GM19023 (cell line): ENCODE measurements at regions not wholly inside any gene's neighbourhood (a gene's known extent, or its start where the extent isn't known, plus 50 kb on each side); places are given as distances from the start of the nearest gene placed in this dataset.
"Not testable (repeated sequence)": the region's sequence is repeated elsewhere in the genome, so short reads cannot be mapped to it uniquely, and the experiment has no call there.

Experiments used
- ATAC-seq: cut with Tn5 transposase; IDR thresholded peaks from one replicate; pipeline ENCODE4 v1.9.1; 2021; ENCODE audit warnings: mild to moderate bottlenecking, moderate library complexity; ENCODE audit not compliant: unreplicated experiment

DNA sequence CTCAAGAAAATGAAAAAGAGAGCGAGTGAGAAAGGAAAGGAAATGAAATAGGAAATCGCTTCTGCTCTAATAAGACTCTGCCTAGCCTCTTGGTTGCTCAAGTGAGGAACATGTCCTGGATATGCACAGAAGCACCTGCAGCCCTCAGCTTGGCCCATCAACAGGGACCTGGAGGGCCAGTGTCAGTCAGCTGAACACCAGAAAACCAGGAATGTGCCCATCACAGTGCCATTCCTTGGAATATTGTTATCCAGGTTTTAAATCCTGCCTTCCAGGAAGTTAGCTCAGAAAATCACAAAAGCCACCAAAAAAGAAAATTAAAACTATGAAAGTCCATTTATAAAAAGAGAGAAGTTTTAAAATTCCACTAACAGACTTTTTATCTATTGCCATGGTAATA is 173.4 kb upstream of the TPM1 start:
- ATAC-seq = no peak

DNA sequence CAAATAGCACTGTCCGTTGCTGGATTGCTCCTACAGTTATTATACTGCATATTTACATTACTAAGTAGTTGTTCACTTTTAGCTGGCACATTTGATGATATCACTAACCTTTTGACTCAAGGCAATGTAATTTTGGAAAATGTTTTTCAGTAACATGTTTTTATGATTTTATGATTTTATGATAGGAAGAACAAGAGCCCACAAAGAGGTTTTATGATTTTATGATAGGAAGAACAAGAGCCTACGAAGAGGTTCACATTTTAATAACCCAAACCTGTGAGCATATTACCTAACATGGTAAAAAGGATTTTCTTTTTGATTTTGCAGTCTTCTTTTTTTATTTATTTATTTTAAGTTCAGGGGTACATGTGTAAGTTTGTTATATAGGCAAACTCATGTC is 172.3 kb upstream of the TPM1 start:
- ATAC-seq = no peak

DNA sequence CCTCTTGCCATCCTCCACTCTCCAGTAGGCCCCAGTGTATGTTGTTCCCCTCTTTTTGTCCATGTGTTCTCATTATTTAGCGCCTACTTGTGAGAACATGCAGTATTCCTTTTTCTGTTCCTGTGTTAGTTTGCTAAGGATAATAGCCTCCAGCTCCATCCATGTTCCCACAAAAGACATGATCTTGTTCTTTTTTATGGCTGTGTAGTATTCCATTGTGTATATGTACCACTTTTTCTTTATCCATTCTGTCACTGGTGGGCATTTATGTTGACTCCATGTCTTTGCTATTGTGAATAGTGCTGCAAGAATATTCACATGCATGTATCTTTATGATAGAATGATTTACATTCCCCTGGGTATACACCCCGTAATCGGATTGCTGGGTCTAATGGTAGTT is 171.8 kb upstream of the TPM1 start:
- ATAC-seq = not testable (repeated sequence)

DNA sequence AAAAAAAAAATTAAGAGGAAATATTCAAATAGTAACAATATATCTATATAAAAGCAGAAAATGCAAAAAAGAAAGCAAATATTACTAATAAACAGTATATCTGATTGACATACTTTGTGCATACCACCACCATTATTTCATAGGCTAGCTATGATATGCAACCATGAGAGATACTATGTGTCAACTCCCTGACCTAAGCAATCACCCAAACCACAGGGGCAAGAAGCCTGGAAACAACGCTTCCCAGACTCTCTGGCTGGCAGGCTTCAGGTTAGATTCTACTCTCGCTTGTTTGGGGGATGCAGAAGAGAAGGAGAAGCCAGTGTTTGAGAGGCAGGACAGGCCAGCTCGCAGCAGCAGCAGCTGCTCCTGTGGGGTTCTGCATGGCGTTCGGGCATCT is 169.3 kb upstream of the TPM1 start:
- ATAC-seq = no peak

DNA sequence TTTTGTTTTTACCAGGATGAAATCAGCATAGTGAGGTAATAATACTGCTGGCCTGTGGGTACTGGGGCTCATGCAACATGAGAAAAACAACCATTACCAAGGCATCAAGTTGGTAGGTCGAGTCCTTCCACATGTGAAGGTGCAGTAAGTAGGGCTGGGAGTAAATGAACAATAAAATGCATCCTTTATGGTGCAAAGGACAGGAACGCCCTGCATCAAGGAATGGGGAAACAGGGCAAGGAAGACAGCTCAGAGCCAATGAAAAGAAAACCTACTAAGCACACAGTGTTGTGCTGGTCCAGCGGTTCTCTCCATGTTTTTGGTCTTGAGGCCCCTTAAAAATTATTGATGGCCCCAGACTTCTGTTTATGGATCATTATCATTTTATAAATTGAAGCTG is 168.5 kb upstream of the TPM1 start:
- no peak for ATAC-seq

DNA sequence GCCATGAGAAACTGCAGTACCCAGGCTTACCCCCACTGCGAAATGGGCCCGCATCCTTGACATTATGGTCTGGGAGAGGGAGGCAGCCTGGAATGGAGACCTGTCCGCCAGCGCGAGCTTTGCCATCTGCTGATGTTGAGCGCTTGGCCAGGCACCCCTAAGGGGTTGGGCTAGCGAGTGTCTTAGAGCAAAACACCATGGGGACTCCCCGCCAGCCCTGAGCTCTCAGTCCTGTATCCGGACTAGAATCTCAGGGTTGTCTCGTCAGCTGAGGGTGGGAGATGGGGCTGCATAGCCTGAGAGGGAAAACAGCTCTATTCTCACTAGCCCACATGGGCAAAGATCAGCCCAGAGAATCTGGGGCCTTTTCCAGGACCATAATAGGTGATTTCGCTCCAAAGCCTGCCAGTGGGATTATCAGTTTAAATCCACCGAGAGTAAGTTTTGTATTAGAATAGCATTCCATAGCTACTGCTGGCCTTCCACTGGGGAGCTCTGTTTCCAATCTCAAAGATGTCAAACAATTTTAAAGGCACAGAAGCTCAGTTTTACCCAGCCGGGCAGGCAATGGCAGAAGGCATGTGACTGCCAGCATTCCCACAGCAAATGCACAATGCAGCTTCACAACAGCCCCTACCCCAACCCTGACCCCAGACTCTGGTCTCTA is 167.5 kb upstream of the TPM1 start:
- ATAC-seq = no peak

DNA sequence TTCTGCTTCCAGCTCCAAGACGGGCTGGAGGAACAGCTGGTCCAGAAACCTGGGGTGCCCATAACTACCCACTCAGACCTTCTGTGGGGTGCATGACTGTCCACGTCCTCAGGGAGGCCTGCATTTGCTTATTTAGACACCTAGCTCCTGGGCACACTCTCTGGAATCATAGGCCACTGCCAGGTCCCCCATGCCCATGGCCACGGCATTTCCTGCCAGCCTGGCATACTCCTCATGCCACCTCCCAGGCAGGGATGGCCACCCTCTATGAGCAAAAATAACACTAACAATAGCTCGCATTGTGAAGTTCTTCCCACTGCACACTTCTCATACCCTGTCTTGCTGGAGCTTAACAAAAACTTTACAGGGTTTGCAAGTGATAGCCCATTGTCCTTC is 166.9 kb upstream of the TPM1 start:
- ATAC-seq = no peak

DNA sequence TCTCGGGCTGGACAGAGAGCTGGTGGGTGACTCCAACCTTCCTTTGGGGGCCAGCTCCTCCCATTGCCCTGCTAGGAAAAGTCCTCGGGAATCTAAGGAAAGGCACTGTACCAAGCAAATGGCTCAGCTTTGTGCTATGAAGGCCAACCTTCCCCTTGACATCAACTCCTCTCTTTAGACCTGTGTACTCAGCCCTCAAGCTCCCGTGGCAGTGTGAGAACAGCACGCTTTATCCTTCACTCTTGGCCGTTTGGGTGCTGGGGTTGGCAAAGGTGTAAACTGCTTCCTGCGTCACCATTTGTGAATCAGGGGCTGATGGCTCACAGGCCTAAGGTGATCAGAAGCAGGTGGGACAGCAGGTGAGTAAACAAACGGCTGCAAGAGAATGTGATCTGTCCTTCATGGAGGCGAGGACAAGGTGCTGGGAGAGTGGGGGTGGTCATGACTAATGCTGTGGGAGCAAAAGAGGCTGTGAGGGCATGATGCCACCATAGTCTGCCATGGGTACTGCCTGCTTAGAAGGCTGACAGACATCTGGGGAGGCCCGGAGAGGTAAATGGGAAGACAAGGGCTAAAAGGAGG is 165.2 kb upstream of the TPM1 start:
- no peak for ATAC-seq

DNA sequence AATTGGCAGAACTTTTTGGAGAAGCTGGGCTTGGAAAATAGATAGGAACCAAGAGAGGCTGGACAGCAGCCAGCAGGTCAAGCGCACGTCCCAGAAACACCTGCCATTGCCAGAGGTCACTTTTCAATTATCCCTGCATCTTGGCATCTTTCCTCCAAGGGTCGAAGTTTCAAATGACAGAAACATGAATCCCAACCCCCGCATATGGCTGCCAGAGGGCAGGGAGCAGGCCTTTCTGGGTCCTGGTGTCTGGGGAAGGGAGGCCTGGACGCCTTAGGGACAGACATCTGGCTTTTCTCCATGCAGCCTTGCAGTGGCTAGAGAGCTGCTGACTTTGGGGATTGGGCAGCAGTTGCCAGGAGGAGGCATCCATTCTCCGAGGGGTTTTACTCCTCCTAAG is 164.5 kb upstream of the TPM1 start:
- ATAC-seq = no peak

DNA sequence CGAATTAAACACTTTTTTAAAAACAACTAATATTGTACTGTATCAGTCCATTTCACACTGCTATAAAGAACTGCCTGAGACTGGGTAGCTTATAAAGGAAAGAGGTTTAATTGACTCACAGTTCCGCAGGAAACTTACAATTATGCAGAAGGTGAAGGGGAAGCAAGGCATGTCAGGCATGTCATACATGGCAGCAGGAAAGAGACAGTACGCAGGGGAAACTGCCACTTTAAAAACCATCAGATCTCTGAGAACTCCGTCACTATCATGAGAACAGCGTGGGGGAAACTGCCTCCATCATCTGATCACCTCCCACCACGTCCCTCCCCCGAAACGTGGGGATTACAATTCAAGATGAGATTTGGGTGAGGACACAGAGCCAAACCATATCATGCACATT is 162.8 kb upstream of the TPM1 start:
- no peak for ATAC-seq

DNA sequence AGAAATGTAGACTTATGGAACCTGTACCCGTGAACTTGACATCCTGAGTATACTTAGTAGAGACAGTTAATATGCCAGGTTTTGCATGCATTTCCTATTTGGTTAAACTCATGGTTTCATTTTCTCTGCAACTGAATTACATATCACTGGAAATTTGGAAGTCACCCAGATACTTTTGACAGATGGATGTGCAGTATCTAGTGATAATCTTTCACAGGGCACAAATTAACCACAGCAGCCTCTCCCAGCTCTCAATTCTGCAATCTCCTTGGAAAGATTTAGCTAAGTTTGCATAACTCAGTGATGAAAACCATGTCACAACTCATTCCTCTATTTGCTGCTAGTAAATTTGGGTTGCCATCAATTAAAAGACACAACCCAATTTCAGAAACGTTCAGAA is 162.3 kb upstream of the TPM1 start:
- no peak for ATAC-seq

DNA sequence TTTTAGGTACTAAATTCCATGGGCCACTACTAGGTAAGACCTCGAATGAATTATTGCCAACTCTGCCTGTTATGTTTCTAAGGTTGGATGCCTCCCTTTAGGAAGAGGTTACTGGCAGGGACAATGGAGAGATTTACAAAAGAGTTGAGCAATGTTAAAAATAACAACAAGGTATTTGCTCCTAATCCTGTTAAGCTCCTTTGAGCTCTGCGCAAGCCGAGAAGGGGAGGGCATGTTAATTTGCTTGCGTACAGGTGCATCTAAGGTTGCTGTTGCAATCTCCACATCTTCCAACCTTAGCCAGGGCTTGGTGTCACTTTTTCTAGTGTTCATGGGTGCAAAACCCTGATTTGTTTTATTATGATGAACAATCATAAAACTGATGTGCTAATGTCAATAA is 161.5 kb upstream of the TPM1 start:
- no peak for ATAC-seq

DNA sequence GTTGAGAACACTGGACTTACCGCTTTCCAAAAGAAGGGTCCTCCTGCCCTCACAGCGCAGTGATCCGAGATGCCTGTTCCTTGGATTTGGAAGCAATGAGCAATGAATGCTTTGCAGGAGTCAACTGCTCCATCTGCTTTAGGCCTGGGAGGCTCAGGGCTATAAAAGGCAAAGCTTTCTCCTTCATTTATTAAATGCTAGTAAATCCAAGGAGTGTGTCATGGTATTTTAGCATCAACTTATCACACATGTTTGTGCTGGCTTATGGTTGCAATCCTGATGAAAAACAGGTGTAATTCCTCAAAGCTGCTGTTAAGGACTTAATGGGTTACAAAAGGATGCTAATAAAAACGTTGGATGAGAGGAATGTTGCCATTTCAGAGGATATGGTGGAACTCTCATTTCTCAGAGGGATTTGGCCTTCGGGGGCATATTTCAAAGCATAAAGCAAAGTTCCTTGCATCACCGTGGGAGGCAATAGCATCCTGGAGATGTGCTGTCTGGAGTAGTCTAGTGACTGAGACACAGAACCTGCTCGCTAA is 158.5 kb upstream of the TPM1 start:
- no peak for ATAC-seq

DNA sequence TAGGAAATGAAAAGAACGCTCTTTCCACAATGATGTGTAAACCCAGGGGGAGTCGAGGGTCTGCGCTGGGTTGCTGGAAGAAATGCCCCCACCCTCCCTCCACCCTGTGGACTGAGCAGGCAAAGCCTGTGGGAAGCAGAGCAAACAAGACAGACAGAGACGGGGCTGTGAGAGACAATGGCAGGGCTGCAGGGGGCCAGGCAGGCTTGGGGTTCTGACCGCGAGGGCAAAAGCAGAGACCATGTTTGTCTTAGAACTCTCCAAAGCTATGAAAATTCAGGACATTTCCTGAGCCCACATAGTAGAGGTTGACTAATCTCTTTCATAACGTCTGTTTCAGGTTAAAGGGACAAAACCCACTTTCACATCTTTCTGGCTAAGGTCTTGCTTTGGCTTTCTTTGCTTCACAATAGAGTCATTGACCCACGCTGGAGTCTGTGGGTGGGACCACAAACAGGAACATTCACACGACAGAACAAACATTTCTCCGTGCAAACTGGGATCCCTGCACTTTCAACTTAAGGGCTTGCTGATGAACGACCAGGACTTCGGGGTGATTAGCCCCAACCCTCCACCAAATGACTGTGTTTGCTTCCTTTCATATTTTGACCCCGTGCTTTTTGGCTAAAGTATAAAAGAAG is 156.0 kb upstream of the TPM1 start:
- ATAC-seq = no peak

DNA sequence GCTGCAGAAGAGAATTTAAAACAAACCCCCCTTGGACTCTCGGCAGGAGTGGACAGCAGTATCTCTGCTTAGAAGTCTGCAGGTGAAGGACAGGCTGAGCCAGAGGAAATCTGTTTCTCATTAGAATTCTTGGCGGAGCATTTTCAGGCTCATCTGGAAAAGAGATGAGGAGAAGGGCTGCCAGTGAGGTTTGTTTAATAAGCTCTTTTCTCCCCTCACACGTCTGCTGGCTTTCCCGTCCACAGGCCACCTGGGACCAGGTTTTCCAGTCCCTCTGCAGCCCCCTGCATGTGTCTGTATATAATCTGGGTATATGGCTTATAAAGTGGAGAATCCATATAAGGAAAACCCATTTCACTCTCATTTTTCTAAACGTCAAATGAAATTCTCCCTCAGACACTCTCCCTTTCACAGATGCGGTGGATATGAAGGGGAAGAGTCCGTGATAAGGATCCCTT is 155.4 kb upstream of the TPM1 start:
- ATAC-seq = no peak

DNA sequence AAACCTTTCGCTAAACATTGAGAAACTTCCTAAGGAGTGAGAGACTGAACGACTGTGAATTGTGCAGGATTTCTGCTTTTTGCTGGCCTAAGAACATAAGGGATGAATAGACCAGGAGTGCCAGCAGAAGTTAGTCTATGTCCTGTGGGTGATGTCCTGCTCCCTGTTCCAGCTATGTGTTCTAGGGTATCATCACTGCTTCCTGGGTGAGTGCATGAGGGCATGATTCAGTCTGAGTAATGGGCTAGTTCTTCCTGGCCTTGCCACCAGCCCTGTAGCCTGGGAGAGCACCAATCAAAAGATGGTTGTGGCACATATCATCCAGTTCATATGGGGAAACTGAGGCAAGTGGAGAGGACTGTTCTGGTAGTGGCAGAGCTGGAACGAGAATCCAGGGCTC is 153.9 kb upstream of the TPM1 start:
- no peak for ATAC-seq

DNA sequence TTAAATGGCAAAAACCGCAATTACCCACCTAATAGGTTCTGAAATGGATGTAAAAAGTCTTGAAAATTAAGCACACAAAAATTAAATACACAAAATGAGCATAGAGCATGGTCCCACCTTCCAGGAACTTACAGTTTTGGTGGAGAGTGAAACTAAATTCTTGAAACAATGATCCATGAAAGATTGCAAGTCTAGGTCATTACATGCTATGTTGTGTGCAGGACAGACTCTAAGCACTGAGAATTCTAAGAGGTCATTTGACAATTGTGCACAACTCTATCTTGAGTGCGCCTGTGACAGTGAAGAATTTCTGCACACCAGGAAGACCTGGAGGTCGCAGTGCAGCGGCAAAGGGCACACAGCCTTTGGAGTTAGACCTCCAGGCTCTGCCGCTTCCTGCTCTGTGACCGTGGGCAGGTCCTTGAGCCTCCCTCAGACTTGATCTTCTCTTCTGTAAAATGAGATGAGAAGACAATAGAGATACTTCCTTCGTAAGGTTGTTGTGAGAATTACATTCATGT is 153.3 kb upstream of the TPM1 start:
- ATAC-seq = no peak

DNA sequence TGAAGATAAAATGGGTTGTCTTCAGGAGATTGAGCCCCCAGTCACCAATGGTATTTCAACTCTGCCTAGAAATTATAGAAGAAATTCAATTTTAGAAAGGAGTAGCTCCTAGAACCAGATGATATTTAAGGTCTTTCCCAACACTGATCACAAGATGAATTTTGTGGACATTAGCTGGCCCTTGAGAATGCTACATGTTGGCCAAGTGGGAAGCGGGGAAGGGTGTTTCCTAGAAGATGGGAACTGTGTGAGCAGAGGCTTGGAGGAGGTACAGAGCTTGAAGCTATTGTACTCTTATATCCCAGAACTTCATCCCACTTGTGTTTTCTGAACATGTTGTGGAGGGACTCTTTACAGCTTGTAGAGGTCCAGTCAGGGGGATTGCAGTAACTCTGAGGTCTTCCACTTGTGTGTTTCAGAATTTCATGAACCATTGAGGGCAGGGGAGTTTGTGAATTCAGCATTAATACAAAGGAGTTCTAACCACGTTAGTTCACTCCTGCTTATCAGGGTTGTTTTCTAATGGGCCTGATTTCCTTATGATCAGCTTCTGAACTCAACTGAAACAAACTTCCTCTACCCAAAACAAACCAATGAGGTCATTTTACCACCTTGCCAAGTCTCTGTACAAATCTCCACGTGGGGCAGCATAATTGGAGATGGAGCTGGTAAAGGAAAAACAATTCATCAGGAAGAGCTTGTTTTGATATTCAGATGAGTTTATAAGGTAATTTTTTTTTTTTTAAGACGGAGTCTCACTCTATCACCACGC is 152.6 kb upstream of the TPM1 start:
- no peak for ATAC-seq

DNA sequence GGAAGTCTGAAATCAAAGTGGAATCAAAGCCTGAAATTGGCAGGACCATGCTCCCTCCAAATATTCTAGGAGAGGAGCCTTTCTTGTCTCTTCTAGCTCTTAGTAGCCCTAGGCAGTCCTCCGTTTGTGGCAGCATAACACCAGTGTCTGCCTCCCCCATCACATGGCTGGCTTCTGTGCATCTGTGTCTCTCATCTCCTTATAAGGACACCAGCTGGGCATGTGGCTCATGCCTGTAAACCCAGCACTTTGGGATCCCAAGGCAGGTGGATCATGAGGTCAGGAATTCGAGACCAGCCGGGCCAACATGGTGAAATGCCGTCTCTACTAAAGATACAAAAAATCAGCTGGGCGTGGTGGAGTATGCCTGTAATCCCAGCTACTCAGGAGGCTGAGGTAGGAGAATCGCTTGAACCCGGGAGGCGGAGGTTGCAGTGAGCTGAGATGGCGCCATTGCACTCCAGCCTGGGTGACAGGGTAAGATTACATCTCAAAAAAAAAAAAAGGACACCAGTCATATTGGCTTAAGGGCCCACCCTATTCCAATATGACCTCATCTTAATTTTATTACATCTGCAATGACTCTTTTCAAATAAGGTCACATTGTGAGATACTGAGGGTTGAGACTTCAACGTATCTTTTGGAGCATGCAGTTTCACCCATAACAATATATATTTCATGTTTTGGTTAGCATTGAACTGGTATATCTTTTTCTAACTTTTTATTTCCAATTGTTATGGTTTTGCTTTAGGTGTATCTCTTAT is 148.0 kb upstream of the TPM1 start:
- no peak for ATAC-seq

DNA sequence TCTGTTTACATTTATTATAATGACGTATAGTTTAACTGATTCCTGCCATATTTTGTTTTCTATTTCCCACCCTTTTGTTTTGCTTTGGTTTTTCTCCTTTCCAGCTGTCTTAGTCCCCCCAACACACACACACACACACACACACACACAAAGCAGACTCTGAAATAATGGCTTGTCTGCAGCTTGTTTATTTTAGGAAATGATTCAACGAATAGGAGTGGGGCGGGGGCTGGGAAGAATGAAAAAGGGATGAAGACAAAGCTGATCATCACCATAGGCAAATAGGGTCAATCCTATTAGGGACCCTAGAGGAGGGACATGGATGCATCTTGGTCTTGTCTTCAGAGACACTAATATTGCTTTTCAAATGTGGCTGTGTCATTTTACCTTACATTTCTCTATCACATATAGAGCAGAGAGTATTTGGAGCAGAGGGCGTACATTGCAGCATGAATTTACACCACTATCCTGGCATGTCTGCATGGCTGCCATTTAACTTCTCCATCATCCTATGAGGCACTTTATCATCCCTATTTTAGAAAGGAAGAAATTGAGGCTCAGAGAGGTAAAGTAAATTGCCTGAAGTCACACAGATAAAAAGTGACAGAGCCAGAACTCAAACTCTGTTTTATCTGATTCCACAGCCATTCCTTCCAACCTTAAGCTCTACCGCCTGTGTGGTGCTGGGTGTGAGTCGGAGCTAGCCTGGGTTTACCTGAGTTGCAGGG is 147.2 kb upstream of the TPM1 start:
- no peak for ATAC-seq
